CD1c-positive myeloid dendritic cell (primary cell): ENCODE measurements at regions not wholly inside any gene's neighbourhood (a gene's known extent, or its start where the extent isn't known, plus 50 kb on each side); places are given as distances from the start of the nearest gene placed in this dataset.
"Not testable (repeated sequence)": the region's sequence is repeated elsewhere in the genome, so short reads cannot be mapped to it uniquely, and the experiment has no call there.

ENCODE experiments used
- DNase-seq: peaks from one replicate; pipeline ENCODE4 v3.0.0-alpha.2; 2016; ENCODE audit errors: extremely low spot score

DNA sequence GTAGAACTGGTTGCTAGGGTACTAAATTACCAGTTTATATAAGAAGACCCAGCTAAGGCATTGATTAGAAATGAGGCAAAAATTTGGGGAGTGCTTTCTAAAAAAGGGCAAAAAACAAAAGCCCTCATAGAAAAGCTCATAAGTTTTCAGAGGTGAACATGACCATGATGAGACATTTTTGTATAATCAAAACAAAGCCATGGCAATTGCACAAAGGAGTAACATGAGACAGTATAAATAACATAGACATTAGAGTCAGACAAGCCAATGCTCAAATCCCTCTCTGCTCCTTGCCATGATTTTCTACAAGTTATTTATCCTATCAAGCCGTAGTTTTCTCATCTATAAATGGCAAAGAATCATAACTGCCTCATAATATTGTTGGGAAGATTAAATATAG is 112.2 kb upstream of the ADTRP start:
- DNase-seq, result no peak

DNA sequence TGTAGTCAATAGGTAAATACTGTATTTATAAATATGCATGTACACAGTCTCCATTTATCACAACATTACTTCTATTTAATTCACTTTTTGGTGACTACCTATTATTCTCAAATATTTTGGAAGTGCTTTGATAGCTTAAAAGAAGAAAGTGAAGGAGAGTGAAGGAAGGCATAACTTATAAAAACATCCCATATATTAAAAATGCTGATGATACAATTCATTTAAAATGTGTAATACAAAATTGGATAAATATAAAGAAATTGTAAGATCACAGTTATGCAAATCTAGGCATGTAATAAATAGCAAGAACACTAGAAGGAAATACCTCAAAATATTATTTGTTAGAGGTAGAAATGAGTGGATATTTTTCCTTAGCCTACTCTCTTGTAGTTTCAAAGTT is 111.6 kb upstream of the ADTRP start:
- no peak for DNase-seq

DNA sequence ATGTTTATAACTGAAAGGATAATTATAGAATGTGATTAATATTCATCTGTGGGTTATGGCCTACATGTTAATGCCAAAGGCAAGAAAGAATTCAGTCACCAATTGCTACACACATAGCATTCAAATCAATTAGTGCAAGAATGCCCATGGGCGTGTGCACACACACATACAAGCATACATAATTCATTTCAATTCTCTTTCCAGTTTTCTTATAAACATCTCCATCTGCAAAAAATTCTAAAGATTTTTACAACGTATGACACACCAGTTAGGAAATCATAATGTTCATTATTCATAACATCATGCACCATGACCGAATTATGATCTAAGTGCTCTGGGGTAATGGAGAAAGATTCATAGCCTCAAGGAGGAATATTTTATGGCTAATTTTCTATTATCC is 111.0 kb upstream of the ADTRP start:
- no peak for DNase-seq

DNA sequence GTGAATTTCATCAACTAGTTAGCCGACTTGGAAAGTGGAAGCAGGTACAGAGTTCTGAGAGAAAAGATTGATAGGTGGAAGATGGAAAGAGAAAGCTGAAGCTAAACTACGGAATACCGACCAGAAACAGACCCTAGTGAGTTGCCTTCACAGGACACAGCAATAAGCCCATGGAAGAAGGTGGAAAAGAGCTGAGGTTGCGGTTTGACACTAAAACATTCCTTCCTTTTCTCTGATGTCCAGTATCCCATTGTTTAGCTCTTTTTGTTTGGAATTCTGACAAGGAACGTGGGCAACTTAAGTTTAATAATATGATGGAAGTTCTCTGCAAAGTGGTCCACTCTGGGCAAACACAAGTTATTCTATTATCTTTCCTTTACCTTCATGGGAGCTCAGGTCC is 110.1 kb upstream of the ADTRP start:
- no peak for DNase-seq

DNA sequence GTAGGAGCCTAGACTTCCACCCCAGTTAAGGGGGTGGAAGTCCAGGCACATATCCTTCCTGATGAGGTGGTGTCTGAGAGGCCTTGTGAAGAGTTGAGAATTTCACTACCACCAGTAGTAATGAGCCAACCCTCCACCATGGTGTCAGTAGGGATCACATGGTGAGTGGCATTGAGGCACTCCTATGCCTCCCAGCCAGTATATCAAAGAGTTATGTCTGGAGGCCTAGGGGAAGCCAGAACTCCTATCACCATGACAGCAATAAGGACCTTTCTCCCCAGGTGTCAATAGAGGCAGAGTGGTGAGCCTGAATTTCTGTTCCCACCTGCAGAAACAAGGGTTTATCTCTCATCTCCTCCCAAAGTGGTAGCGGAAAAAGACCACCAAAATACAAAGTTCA is 106.6 kb upstream of the ADTRP start:
- DNase-seq, result no peak

DNA sequence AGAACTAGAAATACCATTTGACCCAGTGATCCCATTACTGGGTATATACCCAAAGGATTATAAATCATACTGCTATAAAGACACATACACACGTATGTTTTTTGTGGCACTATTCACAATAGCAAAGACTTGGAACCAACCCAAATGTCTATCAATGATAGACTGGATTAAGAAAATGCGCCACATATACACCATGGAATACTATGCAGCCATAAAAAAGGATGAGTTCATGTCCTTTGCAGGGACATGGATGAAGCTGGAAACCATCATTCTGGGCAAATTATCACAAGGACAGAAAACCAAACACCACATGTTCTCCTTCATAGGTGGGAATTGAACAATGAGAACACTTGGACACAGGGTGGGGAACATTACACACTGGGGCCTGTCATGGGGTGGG is 104.9 kb upstream of the ADTRP start:
- DNase-seq, result not testable (repeated sequence)

DNA sequence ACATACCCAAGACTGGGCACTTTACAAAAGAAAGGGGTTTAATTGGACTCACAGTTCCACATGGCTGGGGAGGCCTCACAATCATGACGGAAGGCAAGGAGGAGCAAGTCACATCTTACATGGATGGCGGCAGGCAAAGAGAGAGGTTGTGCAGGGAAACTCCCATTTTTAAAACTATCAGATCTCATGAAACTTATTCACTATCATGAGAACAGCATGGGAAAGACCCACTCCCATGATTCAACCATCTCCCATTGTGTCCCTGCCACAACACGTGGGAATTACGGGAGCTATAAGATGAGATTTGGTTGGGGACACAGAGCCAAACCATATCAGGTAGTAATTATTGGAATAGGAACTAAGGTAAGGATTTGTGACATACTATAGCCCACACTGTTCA is 101.6 kb upstream of the ADTRP start:
- DNase-seq, result not testable (repeated sequence)

DNA sequence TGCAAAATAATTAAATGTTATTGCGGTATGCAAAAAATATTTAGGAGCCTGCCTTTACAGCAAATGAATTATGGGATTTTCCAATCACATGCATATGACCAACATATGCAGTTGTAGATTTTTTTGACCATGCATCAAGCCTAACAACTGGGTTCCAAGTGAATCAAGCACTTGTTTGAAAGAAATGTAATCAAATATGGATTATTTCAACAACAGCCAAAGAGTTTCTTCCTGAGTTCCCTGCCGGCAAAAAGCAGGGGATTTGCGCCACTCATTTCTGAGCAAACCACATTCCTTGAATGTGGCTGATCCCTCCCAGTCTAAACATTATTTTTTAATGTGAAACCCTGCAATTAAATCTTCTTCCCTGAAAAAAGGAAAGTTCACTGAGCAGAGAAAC is 100.1 kb upstream of the ADTRP start:
- no peak for DNase-seq

DNA sequence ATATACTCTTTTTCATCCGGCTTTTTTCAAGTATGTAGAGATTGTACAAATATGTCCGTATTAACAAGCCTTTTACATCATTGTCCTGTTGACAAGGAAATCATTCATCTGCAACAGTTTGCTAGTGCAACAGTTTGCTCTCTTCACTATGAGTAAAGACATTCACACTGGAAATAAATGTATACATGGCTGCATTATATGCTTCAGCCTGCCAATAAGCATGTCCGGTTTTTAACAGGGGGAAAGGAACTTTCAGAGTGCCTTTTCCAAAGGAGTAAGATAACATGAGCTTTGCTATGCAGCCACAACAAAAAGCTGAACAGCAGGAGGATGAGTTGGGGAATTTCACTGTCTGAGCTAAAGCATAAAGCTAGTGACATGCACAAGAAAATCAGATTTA is 99.4 kb upstream of the ADTRP start:
- no peak for DNase-seq

DNA sequence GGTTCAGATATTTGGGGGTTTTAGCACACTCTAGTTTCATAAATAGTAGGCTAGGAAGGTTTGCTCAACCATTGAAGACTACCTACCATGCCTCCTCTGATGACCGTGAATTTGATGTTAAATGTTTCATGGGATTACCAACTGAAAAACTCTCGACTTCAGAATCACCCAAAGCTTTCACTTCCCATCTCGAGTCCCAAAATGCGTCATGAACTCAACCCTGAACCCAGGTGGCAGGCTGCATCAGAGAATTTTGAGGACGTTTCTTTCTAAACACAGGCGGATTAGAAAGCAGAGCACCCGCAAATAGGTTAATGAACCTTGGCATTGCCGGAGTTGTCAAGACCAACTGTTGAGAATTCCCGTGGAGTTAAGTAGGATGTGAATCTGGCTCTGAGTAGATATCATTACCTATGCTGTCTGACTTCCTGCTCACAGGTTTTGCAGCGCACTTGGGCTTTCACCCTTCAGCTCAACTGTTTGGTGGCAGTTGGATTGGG is 98.4 kb upstream of the ADTRP start:
- no peak for DNase-seq

DNA sequence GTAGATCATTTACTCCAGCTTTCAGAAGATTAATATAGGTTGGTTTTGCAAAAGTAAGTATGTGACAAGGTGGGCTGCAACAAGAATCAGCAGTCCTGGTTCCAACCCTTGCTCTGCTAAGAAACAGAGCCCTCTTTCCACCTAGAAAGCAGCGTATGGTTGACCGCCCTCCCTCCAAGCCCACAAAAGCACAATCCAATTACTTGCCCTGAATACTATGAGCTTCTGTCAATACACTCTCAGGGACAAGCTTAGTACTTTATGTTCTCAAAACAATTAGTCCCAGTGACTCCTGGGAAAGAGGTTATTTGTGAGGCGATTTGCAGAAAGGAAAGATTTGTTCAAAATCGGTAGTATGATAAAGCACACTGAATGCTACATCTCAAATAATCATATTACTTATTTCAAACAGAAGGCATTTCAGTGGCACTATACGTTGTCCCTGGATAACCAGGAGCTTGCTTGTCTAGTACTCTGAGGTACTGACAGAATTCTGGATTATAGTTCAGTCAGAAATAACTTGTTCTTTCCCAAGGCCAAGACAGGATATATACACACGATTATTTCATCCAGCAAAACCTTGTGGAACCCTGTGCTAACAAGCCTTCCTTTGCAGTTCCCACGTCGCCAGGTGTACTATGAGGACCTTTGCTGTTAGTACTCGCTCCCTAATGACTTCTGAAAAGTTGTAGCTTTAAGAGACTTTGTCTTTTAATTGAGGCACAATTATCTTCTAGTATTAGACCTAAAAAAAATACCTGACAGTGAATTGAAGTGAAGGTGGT is 96.9 kb upstream of the ADTRP start:
- no peak for DNase-seq

DNA sequence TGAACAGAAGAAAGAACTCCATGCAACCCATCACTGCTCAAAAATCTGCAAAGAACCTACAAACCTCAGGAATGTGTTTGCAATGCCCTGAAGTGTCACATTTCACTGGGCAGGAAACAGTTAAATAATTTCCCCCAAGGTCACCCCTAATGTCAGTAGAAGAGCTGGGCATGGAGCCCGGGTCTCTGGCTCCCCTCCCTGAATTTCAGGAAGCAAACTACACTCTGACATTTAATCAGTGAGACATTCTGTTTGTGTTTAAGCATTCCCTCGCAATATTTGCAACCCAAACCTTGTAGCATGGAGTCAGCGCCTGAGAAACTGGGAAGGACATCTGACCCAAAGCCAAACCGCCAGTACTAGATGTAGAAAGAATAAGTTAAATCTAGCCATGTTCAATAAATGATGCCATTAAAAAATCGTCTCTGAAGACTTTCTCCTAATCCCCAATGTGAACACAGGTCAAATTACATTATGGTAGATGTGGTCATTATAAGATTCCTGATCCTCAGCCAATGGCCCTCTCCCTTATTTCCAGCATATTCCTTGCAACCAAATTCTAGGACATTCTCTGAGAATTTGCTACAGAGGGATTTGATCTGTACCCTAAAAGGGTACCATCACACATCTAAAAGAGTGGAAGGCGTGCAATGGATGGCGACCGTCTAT is 91.2 kb upstream of the ADTRP start:
- DNase-seq, result no peak

DNA sequence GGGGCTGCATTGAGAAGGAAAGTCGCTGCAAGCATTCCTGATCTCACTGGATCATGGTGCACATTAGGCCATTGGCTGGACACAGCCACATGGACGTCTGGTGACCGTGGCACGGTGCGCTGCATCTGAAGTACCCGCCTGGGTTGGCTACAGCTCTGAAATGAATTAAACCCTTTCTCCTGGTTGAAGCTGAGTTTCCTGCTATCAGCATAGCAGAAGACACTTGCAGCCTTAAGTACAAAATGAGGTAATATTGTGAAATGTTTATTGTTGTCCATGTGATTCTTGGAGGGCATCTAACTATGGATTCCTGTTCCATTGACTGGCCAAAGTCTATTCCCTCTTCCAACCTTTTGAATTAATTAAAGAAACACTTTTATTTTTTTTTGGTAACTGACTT is 89.8 kb upstream of the ADTRP start:
- DNase-seq, result no peak

DNA sequence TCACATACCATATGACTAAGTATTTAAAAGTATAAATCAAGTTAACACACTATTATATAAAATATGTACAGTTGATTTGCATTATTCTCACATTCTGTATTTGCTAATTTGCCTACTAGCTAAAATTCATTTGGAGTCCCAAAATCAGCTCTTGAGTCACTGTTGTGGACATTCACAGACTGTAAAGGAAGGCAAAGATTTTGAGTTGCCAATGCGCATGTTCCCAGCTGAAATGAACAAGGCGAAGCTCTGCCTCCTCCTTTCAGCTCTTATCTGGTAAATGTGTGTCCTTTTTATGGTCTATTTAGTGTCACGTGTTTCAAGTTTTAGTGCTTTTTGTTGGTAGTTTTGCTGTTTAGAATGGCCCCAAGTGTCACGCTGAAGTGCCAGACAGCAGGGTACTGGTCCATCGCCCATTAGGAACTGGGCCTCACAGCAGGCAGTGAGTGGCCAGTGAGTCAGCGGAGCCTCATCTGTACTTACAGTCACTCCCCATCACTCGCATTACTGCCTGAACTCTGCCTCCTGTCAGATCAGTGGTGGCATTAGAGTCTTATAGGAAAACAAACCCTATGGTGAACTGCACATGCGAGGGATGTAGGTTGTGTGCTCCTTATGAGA is 87.2 kb upstream of the ADTRP start:
- DNase-seq, result no peak

DNA sequence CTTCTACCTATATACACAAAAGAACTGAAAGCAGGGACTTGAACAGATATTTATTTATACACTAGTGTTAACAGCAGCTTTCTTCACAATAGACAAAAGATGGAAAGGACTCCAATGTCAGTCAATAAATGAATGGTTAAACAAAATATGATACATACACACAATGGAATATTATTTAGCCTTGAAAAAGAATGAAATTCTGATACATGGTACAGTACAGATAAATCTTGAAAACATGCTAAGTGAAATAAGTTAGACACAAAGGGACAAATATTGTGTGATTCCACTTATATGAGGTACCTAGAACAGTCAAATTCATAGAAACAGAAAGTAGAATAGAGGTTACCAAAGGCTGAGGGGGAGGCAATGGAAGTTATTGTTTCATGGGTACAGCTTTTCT is 79.8 kb upstream of the ADTRP start:
- DNase-seq, result no peak

DNA sequence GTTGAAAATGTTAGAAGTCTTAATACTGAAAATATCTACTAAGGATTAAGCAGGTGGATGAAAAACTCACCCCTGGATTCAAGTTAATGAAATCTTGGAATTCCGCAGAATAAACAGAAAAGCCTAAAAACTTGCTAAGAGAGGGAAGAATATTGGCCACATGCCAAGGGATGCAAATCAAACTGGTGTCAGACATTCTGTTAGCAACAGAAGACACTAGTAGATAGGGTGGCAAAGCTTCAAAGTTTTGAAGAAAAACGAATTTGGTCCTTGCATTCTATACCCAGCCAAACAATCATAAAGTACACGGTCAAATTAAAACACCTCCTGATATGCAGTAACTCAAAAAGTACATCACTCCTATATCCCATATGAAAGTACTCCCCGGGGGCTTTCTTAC is 77.1 kb upstream of the ADTRP start:
- no peak for DNase-seq

DNA sequence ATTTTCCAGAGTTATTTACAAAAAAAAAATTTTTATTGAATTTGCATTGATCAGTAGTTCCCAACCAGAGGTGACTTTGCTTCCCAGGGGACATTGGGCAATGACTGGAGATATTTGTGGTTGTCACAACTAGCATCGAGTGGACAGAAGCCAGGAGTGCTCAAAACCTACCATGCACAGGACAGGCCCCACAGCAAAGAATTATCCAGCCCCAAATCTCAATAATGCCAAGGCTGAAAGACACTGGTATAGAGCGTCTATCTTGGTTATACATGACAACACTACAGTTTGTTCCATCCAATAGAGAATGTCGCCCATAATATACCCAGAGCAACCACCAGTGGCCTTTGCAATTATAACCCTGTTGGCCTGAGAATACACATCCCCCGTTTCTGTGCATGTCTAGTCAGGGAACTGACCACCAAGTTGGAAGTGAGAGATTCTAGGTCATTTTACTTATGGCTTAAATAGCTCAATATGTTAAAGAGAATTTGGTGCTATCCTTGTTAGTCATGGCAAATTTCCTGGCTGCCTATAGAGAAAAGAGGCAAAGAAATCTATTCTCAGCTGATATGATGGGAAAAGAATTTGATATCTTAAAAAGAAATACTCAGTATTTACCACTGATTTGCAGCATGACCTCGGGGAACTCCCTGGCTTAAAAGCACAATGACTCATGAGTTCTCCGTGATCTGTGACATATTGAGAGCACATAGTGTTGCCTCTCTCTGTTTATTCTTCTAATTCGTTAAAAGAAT is 76.0 kb upstream of the ADTRP start:
- DNase-seq, result peak; percentile 40

DNA sequence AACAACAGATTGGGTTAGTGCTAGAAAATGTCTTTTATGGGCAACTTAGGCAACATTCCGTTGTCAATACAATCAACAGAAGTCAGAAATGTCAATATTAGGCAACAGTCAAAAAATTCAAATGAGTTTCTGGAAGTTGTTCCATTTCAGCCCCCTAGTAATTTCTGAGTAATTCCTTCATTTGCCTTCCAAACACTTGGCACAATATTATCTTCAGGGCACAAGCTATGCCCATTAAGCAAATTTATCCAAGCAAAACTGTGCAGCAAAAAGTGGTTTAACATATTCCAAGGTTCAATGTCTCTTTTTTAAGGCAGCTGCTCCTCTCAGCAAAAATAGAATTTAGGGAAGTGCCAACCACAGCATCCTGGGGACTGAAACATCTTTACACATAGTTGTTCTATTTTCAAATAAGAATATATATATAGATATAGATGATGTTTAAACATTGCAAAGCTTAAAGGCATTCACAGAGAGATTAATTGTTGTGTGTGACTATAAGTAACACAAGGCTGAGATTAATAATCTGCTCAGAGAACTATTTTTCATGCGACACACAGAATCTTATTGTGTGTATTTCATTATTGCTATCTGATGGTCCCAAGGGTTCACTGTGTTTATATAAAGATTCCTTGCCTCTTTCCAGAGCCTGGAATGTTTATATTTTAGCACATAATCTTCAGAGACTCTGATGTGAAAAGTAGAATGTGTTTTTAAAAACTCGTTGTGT is 75.2 kb upstream of the ADTRP start:
- peak; percentile 29 for DNase-seq

DNA sequence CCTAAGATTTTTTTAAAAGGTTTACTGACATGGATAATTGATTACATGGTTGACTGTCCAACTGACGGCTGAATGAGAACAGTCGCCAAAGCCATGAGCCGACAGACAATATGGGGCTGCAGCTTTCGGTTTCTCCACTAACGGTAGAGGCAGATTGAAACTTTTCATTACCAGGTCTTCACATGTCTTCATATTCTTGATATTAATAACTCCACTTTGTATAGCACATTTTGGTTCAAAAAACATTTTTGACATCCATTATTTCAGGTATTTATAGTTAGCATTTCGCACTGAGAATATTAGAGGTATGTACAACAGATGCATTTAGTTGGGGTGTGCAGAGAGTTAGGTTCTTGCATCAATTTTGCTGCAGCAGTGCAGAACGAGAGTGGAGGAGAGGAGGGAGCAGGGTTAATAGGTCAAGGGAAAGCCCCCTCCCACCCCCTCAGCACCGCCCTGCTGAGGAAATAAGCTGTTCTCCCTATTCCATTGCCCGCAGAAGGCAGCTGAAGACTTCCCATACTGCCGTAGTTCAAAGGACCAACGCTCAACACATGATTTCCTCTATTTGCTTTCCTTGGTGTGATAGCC is 73.6 kb upstream of the ADTRP start:
- peak; percentile 27 for DNase-seq

DNA sequence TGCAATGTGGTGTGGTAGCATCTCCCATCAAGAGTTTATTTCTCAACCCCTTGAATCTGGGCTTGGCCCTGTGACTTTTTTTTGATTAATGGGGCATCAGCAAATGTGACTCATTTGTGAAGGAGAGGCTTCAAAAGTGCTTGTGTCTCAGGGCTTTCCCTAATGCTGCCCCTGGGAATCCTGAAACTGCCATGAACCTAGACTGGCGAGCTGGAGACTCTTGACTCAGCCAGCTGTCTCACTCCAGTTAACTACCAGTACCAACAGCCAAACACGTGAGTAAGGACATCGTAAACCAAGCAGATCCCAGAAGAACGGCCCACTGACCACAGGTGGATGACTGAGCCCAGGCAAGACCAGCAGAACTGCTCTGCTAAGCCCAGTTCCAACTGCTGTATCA is 72.8 kb upstream of the ADTRP start:
- DNase-seq, result no peak
